Keratinocyte (primary cell): ENCODE measurements at regions not wholly inside any gene's neighbourhood (a gene's known extent, or its start where the extent isn't known, plus 50 kb on each side); places are given as distances from the start of the nearest gene placed in this dataset.
"Not testable (repeated sequence)": the region's sequence is repeated elsewhere in the genome, so short reads cannot be mapped to it uniquely, and the experiment has no call there.

Experiments used
- DNase-seq: peaks from one replicate; pipeline ENCODE4 v3.0.0-alpha.2; 2011; ENCODE audit warnings: low read depth, missing footprints, low spot score
- FAIRE-seq: peaks from 2 replicates; lab custom pipeline; 2011; peaks lifted over from hg19 to GRCh38; lab: Jason Lieb, UNC
- H2AFZ ChIP-seq: 2 replicates; pipeline ENCODE4 v1.6.0; 2012; ENCODE audit warnings: low read length, control low read depth, inconsistent platforms; ENCODE audit not compliant: control insufficient read depth
- H3K27ac ChIP-seq: 2 replicates; pipeline ENCODE4 v1.5.1; 2011; ENCODE audit warnings: low read length; ENCODE audit not compliant: control insufficient read depth, insufficient read depth
- H3K27me3 ChIP-seq: 3 replicates; pipeline ENCODE4 v1.6.0; 2011; ENCODE audit warnings: low read length; ENCODE audit not compliant: control insufficient read depth, insufficient read depth; ENCODE audit errors: extremely low read depth
- H3K36me3 ChIP-seq, 2 experiments: 2 replicates in 1 of 2; 3 replicates in 1 of 2; pipeline ENCODE4 v1.5.1; 2011; ENCODE audit warnings: low read length in 2 of 2, mild to moderate bottlenecking in 1 of 2; ENCODE audit not compliant: control insufficient read depth in 2 of 2, insufficient read depth in 2 of 2; ENCODE audit errors: extremely low read depth in 1 of 2
- H3K4me1 ChIP-seq: 3 replicates; pipeline ENCODE4 v1.5.1; 2011; ENCODE audit warnings: low read length; ENCODE audit not compliant: control insufficient read depth, insufficient read depth; ENCODE audit errors: extremely low read depth
- H3K4me2 ChIP-seq: 3 replicates; pipeline ENCODE4 v1.6.0; 2011; ENCODE audit warnings: low read depth, low read length; ENCODE audit not compliant: control insufficient read depth, insufficient read depth; ENCODE audit errors: extremely low read depth
- H3K4me3 ChIP-seq, 3 experiments: fragments of 200-600 bp in 1 of 3; sonication (generic) in 1 of 3; 2 replicates in 2 of 3; 3 replicates in 1 of 3; pipeline ENCODE4 v1.5.1; 2011 to 2016; ENCODE audit warnings: low read length in 3 of 3, mild to moderate bottlenecking in 3 of 3, control low read depth in 2 of 3, inconsistent platforms in 1 of 3, low read depth in 1 of 3, mixed read lengths in 1 of 3, mixed run types in 1 of 3, moderate library complexity in 1 of 3; ENCODE audit not compliant: control insufficient read depth in 2 of 3, insufficient read depth in 2 of 3; ENCODE audit errors: extremely low read depth in 1 of 3
- H3K79me2 ChIP-seq: 2 replicates; pipeline ENCODE4 v1.6.0; 2012; ENCODE audit warnings: low read length; ENCODE audit not compliant: control insufficient read depth, insufficient read depth
- H3K9ac ChIP-seq: 3 replicates; pipeline ENCODE4 v1.6.0; 2011; ENCODE audit warnings: low read length; ENCODE audit not compliant: control insufficient read depth, insufficient read depth; ENCODE audit errors: extremely low read depth
- H3K9me1 ChIP-seq: 3 replicates; pipeline ENCODE4 v1.6.0; 2011; ENCODE audit warnings: low read length; ENCODE audit not compliant: control insufficient read depth, insufficient read depth; ENCODE audit errors: extremely low read depth
- H3K9me3 ChIP-seq: 2 replicates; pipeline ENCODE4 v1.5.1; 2012; ENCODE audit warnings: low read depth, low read length; ENCODE audit not compliant: control insufficient read depth
- H4K20me1 ChIP-seq: 3 replicates; pipeline ENCODE4 v1.6.0; 2011; ENCODE audit warnings: low read length; ENCODE audit not compliant: control insufficient read depth, insufficient read depth; ENCODE audit errors: extremely low read depth
- dilution Hi-C: fragments of 300-500 bp; cut with MboI; formaldehyde crosslinking; loops from one replicate; pipeline ENCODE4 v1.7.0; 2020; ENCODE audit warnings: low sequenced_read_pairs; ENCODE audit not compliant: extremely low pct_ligation_motif_present

- not testable (repeated sequence) for FAIRE-seq, H3K9ac ChIP-seq
Measured at GRCh38 chr18:10609046-10609445, 83.2 kb downstream of the NAPG start.

GRCh38 chr18:10613226-10613625, 87.4 kb downstream of the NAPG start:
- H3K36me3 ChIP-seq, DNase-seq, H3K9me3 ChIP-seq, dilution Hi-C loops, H3K79me2 ChIP-seq, FAIRE-seq, H3K9ac ChIP-seq, H3K4me2 ChIP-seq, H3K4me3 ChIP-seq, H3K27ac ChIP-seq, H3K9me1 ChIP-seq, H3K4me1 ChIP-seq, H2AFZ ChIP-seq, H4K20me1 ChIP-seq, H3K27me3 ChIP-seq: not testable (repeated sequence)

More at GRCh38 chr18:10609046-10609445, 83.2 kb downstream of the NAPG start:
- H3K79me2 ChIP-seq, H3K4me2 ChIP-seq, H2AFZ ChIP-seq, H3K36me3 ChIP-seq, H3K4me1 ChIP-seq, dilution Hi-C loops, H3K9me3 ChIP-seq, H4K20me1 ChIP-seq, H3K27me3 ChIP-seq, DNase-seq, H3K9me1 ChIP-seq, H3K4me3 ChIP-seq, H3K27ac ChIP-seq: not testable (repeated sequence)

- H2AFZ ChIP-seq, H3K9me1 ChIP-seq, H3K4me1 ChIP-seq, H3K27ac ChIP-seq, H3K9ac ChIP-seq, H3K79me2 ChIP-seq, H4K20me1 ChIP-seq, H3K36me3 ChIP-seq, DNase-seq, H3K27me3 ChIP-seq, H3K4me2 ChIP-seq, H3K4me3 ChIP-seq, dilution Hi-C loops, H3K9me3 ChIP-seq: not testable (repeated sequence)
- FAIRE-seq = peak; percentile 13
Measured at GRCh38 chr18:10616714-10617113, 90.9 kb downstream of the NAPG start.

DNA sequence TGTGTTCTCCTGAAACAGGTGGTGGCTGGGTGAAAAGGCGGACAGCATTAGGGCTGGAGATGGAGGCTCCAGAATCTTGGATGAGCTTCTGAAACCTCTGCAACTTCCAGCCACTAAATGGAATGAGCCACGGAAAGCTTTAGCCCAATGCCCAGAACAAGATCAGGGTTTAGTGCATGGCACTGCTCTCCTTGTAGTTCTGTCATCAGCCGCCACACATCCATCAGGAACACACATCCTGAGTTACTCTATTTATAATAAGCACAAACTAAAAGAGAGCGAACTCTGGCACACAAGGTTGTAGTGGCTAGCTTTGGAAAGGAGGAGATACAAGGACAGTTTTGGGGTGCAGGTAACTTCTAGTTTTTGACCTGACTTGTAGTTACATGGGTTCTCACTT, 93.0 kb downstream of the NAPG start:
- H3K9ac ChIP-seq, H4K20me1 ChIP-seq, DNase-seq, H3K4me1 ChIP-seq, H3K9me3 ChIP-seq, H3K9me1 ChIP-seq, H3K36me3 ChIP-seq, FAIRE-seq, H2AFZ ChIP-seq, H3K27ac ChIP-seq, H3K79me2 ChIP-seq, dilution Hi-C loops, H3K4me2 ChIP-seq, H3K27me3 ChIP-seq, H3K4me3 ChIP-seq: not testable (repeated sequence)

DNA sequence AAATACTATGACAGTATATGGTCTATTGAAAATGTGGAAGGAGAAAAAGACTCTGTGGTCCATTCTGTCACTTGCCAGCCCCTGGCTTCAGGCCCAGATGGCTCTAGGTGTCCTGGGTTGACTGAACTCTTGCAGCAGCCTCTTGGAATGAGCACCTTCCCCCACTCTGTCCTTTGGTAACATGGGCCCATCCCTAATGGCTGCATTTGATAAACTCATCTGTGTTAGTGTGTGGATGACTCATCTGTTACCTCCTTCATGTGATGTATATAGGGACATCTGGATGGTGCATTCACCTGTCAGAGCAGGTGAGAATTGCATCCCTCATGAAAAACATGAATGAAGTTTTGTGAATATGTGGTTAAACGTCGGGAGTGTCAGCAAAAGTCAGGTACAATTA, 93.5 kb downstream of the NAPG start:
- H3K36me3 ChIP-seq, H3K79me2 ChIP-seq, H3K9me1 ChIP-seq, FAIRE-seq, H3K9me3 ChIP-seq, dilution Hi-C loops, H4K20me1 ChIP-seq, H3K27ac ChIP-seq, H3K4me1 ChIP-seq, H3K4me3 ChIP-seq, H3K4me2 ChIP-seq, H3K27me3 ChIP-seq, DNase-seq, H3K9ac ChIP-seq, H2AFZ ChIP-seq: not testable (repeated sequence)
